NCI-H345 (cell line): ENCODE measurements at regions not wholly inside any gene's neighbourhood (a gene's known extent, or its start where the extent isn't known, plus 50 kb on each side); places are given as distances from the start of the nearest gene placed in this dataset.
"Not testable (repeated sequence)": the region's sequence is repeated elsewhere in the genome, so short reads cannot be mapped to it uniquely, and the experiment has no call there.

Source experiments
- DNase-seq: peaks from one replicate; lab custom pipeline; 2025; lab: John Stamatoyannopoulos, UW

DNA sequence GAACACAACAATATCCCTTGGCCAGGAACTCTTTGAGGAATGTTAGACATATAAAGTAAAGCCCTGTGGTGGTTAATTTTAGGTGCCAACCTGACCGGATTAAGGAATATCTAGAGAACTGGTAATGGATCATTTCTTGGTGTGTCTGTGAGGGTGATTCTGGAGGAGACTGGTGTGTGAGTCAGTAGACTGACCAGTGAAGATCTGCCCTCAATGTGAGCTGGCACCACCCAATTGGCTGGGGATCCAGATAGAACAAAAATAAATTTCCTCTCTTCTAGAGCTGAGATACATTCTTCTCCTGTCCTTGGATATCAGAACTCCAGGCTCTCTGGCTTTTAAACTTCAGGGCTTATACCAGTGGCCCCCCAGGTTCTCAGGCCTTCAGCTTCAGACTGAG, 56.2 kb upstream of the TNPO1 start:
- no peak for DNase-seq

- DNase-seq, result no peak
These were observed 63.6 kb upstream of the TNPO1 start for GRCh38 chr5:72752909-72753308.

GRCh38 chr5:72749362-72749997, 67.0 kb upstream of the TNPO1 start:
- no peak for DNase-seq

DNA sequence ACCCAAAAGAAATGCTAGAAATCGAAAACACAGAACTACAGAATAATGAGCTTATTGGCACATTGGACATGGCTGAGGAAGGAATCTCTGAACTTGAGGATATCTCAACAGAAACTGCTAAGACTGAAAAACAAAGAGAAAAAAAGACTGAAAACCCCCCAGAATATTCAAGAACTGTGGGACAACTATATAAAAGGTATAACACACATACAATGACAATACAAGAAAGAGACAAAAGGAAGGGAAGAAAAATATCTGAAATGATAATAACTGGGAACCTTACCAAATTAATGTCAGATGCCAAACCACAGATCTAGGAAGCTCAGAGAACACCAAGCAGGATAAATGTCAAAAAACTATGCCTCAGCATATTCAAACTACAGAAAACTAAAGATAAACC, 68.6 kb upstream of the TNPO1 start:
- no peak for DNase-seq

DNA sequence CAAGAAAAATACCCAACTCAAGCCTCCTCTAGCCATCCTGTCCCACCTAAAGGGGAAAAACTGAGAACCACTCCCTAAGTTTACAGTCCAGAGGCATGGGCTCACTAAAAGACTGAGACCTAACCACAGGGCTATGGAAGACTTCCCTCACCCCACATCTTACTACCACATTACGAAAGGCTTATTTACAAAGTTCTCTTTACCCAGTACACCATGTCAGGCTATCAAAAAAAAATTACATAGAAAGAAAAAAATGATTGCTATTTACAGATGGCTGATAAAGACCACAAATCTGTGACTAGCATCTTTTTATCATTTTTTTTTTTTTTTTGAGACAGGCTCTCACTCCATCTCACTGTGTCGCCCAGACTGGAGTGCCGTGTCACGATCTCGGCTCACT, 69.7 kb upstream of the TNPO1 start:
- no peak for DNase-seq

DNA sequence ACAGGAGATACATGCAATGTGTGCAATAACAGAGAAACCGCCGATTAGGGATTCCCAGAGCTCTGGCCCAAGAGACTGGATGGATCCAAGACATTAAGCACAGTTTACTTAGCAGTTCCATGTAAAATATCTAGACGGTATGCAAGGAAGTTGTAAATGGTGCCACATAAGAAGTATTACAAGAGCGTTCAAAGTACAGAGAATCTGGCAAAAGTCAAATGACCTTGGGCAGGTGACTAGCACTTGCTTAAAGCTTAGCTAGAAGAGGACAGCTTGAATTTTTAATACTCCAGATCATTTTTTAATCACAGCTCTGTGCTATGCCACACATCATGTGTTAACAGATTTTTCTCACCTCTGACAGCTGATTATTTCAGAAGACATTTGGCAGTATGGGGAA, 72.3 kb upstream of the TNPO1 start:
- no peak for DNase-seq

DNA sequence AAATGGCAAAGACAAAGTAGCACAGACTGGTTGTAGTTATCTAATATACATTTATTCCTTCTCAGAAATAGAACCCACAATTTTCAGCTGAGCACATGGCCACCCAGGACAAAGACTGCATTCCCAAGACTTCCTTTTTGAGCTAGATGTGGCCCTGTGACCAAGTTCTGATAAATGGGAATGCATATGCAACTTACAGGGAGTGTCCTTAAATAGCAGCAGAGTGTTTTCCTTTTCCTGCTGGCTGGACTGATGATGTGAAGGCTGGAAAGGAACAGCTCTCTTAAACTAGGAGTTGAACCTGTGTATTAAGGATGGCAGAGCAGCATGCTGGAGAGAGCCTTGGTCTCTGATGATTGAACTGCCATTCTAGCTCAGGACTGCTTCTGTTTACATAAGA, 74.7 kb upstream of the TNPO1 start:
- no peak for DNase-seq

GRCh38 chr5:72733810-72734209, 82.7 kb upstream of the TNPO1 start:
- no peak for DNase-seq

- DNase-seq, result no peak
These were observed 92.9 kb upstream of the TNPO1 start for GRCh38 chr5:72723581-72723980.

- DNase-seq, result no peak
These were observed 93.5 kb upstream of the TNPO1 start for GRCh38 chr5:72722792-72723452.

DNA sequence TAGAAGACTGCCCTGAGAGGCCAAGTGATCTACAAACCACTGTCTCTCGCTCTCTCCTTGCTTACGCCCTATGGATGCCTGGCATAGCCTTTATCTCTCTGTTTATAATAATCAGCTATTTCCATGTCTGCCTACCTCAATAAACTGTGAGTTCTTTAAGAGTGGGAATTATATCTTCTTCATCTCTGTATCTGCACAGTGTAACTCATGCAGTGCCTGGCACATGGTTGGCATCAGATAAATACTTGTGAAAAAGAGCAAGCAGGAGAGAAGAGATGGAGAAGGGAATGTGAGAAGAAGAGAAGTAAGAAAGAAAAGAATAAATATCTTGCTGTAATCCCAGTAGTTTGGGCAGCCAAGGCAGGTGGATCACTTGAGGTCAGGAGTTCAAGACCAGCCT, 94.6 kb upstream of the TNPO1 start:
- DNase-seq, result no peak

DNA sequence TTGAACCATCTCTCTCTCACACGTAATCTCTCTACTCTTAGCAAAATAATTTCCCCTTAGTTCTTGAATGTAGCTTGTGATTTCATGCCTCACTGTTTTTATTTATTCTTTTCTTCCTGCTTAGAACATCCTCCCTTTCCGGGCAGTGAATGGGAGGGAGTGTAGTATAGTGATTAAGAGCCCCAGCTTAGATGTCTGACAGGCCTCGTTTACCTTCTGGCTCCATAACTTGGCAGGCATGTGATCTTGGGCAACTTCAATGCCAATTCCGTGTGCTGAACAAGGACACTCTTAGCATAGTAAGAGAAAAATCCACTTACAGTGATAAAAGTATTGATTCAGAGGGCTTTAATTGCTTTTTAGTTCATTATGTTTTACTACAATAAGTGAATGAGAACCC, 96.3 kb upstream of the TNPO1 start:
- no peak for DNase-seq

GRCh38 chr5:72711351-72711750, 105.1 kb upstream of the TNPO1 start:
- no peak for DNase-seq

GRCh38 chr5:72709341-72709740, 107.1 kb upstream of the TNPO1 start:
- no peak for DNase-seq

GRCh38 chr5:72705178-72705577, 111.3 kb upstream of the TNPO1 start:
- no peak for DNase-seq

DNA sequence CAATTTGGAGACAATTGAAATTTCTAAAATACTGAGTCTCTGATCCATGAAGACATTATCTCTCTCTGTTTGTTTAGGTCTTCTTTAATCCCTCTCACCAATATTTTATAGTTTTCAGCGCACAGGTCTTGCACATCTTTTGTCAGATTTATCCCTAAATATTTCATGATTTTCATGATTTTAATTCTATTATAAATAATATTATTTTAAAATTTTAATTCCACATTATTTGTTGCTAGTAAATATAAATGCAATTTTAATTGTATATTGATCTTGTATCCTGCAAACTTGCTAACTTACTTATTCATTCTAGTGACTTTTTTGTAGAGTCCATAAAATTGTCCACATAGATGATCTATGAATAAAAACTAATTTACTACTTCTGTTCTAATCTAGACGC, 112.6 kb upstream of the TNPO1 start:
- DNase-seq, result no peak

GRCh38 chr5:72702881-72703434, 113.5 kb upstream of the TNPO1 start:
- no peak for DNase-seq

DNA sequence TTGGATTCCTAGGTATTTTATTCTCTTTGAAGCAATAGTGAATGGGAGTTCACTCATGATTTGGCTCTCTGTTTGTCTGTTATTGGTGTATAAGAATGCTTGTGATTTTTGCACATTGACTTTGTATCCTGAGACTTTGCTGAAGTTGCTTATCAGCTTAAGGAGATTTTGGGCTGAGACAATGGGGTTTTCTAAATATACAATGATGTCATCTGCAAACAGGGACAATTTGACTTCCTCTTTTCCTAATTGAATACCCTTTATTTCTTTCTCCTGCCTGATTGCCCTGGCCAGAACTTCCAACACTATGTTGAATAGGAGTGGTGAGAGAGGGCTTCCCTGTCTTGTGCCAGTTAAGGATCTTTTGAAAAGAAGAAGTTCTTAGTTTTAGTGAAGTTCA, 114.4 kb upstream of the TNPO1 start:
- not testable (repeated sequence) for DNase-seq

GRCh38 chr5:72698481-72698880, 118.0 kb upstream of the TNPO1 start:
- DNase-seq, result no peak

- DNase-seq, result no peak
These were observed 118.8 kb upstream of the TNPO1 start for GRCh38 chr5:72697622-72698021.

DNA sequence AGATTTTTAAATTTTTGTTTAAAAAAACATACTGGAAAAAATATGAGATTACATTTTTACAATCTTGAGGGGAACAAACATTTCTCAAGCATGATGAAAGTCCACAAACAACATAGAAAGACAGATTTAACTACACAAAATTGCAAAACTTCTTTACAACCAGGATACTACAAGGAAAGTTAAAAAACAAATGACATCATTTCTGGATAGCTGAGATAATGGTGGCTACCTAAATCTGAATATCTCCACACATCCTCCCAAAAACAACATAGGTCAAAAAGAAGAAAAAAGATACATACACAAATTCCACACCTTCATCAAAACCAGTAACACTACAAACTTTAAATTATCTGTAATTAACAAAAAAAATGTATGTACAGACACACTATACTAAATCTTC, 120.8 kb upstream of the TNPO1 start:
- no peak for DNase-seq

DNA sequence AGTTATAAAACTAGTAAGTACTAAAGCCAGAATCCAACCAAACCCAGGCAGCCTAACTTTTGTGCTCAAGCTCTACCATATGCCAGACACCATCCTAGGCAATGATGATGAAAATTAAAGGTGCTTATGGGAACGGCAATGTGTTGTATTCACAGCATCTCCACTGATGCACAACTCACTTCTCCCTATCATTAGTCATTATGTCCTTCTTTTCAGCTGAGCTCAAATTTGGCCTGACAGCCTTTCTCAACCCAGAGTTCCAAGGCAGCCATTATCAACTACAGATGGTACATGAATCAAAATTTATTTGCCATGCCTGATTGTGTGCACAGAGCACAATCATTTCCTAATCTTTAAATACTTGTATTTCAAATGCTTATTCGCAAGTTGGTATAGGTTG, 121.6 kb upstream of the TNPO1 start:
- DNase-seq, result no peak

DNA sequence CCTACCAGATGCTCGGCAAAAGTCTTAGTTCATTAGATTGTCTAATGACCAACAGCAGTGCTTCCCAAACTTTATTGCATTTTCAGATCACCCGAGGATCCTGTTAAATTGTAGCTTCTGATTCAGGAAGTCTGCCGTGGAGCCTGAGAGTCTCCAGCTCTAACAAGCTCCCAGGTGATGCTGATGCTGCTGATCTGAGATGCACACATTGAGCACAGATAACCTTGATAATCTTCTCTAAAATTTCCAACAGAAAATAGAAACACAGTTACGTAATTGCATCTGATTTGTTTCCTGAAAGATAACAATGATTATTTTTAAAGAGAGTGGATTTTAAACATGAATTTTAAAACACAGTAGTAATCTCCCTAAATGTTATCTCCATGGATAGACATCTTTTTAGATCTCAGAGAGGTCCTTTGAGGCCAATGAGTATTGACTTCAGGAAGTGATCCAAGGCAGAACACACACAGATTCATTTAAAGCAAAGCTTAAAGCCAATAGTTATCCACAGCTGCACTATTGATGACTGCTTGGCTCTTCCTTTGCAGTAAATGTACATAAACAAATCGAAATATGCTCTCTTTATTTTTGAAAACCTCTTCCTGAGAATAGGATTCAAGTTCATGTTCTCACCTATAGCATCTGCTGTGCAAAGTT, 122.8 kb upstream of the TNPO1 start:
- no peak for DNase-seq
